Esophagus (tissue), 2 donors: ENCODE measurements at regions not wholly inside any gene's neighbourhood (a gene's known extent, or its start where the extent isn't known, plus 50 kb on each side); places are given as distances from the start of the nearest gene placed in this dataset.
"Not testable (repeated sequence)": the region's sequence is repeated elsewhere in the genome, so short reads cannot be mapped to it uniquely, and the experiment has no call there.

Experiments used
- H3K27ac ChIP-seq, 2 donors: one replicate each; pipeline ENCODE4 v1.5.1; 2013; ENCODE audit warnings: low read depth in 2 of 2, mild to moderate bottlenecking in 2 of 2, inconsistent platforms in 1 of 2, low read length in 1 of 2, moderate library complexity in 1 of 2
- H3K27me3 ChIP-seq, 2 donors: one replicate each; pipeline ENCODE4 v1.6.1; 2013; ENCODE audit warnings: low read length in 2 of 2, control low read depth in 1 of 2, mild to moderate bottlenecking in 1 of 2; ENCODE audit not compliant: insufficient read depth in 2 of 2, control insufficient read depth in 1 of 2
- H3K36me3 ChIP-seq, 2 donors: one replicate each; pipeline ENCODE4 v1.6.1; 2013; ENCODE audit warnings: low read length in 1 of 2; ENCODE audit not compliant: control insufficient read depth in 2 of 2, insufficient read depth in 2 of 2
- H3K4me1 ChIP-seq, 2 donors: one replicate each; pipeline ENCODE4 v1.6.1; 2013; ENCODE audit warnings: low read length in 1 of 2; ENCODE audit not compliant: control insufficient read depth in 2 of 2, insufficient read depth in 2 of 2
- H3K4me3 ChIP-seq, 2 donors: one replicate each; pipeline ENCODE4 v1.5.1; 2013; ENCODE audit warnings: low read length in 2 of 2, mild to moderate bottlenecking in 2 of 2, low read depth in 1 of 2, moderate library complexity in 1 of 2
- H3K9me3 ChIP-seq, 2 donors: one replicate each; pipeline ENCODE4 v1.6.1; 2013; ENCODE audit warnings: mild to moderate bottlenecking in 2 of 2, low read depth in 1 of 2, low read length in 1 of 2, moderate library complexity in 1 of 2; ENCODE audit not compliant: control insufficient read depth in 2 of 2, insufficient read depth in 1 of 2
- WGBS, 2 donors: extraction: QIAGEN DNeasy Blood & Tissue Kit; methylation state at CpG; one replicate each; pipeline ENCODE4 v1.1.7; 2013; 5-methylcytosine and 5-hydroxymethylcytosine counted together
- donor health status: healthy with polysubstance abuse.
- donor health status: Bipolar disorder and iron deficiency.

DNA sequence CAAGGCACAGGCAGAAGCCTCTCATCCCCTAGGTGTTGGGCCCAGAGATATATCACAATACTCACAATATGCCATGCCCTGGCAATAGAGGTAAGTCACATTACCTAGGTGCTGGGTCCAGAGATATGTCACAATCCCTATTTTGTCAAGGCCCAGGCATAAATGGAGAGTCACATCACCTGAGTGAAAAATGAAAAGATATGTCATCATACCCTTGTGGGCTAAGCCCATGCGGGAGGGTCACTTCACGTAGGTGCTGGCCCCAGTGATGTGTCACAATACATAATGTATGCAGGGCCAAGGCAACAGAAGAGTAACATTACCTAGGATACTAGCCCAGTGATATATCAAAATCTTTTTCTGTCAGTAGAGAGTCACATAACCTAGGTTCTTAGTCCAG is 127.0 kb downstream of the ZNF675 start:
- no peaks in the 10 kb centered on the region for H3K9me3 ChIP-seq
- H3K4me3 ChIP-seq, result no peak overlapping the region
- WGBS, 2 donors, result 91 to 93% methylated on average over 2 of the region's 2 CpGs
- H3K4me1 ChIP-seq, result peaks cover 0 to under 1% of the 10 kb centered on the region in 2 donors
- H3K27me3 ChIP-seq, result no peaks in the 10 kb centered on the region
- no peak overlapping the region for H3K27ac ChIP-seq
- no peaks in the 10 kb centered on the region for H3K36me3 ChIP-seq

GRCh38 chr19:23558541-23558940 is 128.5 kb downstream of the ZNF675 start:
- H3K4me1 ChIP-seq, result no peaks in the 10 kb centered on the region
- H3K9me3 ChIP-seq, result no peaks in the 10 kb centered on the region
- no peaks in the 10 kb centered on the region for H3K27me3 ChIP-seq
- H3K4me3 ChIP-seq, result no peak overlapping the region
- H3K27ac ChIP-seq, result no peak overlapping the region
- WGBS, 2 donors, result 74 to 78% methylated on average over 4 of the region's 4 CpGs
- no peaks in the 10 kb centered on the region for H3K36me3 ChIP-seq

DNA sequence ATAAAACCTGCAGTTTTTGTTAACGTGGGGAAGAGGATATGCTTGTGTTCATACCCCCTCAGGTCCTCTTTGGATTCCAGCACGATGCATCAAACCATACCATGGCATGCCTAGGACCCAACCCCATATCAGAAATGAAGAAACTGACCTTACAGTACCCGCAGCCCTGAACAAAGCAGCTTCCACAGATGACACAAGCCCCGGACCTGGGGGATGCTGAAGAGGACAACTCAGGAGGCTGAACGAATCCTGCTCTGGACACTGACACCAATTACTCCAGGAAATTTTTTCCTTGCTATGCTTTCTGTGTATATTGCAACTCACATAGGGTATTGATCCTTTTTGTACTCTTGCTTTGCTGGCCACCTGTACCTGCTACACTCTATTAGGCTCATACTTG is 129.6 kb downstream of the ZNF675 start:
- Histone ChIP-seq H3K36me3 (no peaks in the 10 kb centered on the region), H3K4me1 (no peaks in the 10 kb centered on the region), H3K4me3 (no peak overlapping the region), H3K9me3 (no peaks in the 10 kb centered on the region), H3K27ac (no peak overlapping the region), H3K27me3 (no peaks in the 10 kb centered on the region)
- 82 to 85% methylated on average over 5 of the region's 5 CpGs for WGBS, 2 donors

DNA sequence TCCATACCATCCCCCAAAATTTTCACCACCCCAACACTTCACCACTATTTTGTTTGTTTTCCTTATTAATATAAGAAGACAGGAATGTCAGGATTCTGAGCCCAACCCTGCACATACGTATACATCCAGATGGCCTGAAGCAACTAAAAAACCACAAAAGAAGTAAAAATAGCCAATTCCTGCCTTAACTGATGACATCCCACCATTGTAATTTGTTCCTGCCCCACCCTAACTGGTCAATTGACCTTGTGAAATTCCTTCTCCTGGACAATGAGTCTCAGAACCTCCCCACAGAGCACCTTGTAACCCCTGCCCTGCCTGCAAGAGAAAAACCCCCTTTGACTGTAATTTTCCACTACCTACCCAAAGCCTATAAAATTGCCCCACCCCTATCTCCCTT is 132.5 kb downstream of the ZNF675 start:
- 45% methylated on average over 1 of the region's 1 CpG for WGBS, 2 donors
- Histone ChIP-seq H3K9me3 (no peaks in the 10 kb centered on the region), H3K4me3 (no peak overlapping the region), H3K4me1 (no peaks in the 10 kb centered on the region), H3K27ac (no peak overlapping the region), H3K27me3 (no peaks in the 10 kb centered on the region), H3K36me3 (no peaks in the 10 kb centered on the region)

- H3K27ac ChIP-seq, result peak overlapping the region in 1 of 2 donors; percentile 23
- not testable (repeated sequence) for H3K9me3 ChIP-seq, H3K27me3 ChIP-seq, H3K4me1 ChIP-seq, H3K36me3 ChIP-seq, H3K4me3 ChIP-seq
- 52 to 53% methylated on average over 2 of the region's 2 CpGs for WGBS, 2 donors
These were observed 136.9 kb downstream of the ZNF675 start for GRCh38 chr19:23550102-23550501.

DNA sequence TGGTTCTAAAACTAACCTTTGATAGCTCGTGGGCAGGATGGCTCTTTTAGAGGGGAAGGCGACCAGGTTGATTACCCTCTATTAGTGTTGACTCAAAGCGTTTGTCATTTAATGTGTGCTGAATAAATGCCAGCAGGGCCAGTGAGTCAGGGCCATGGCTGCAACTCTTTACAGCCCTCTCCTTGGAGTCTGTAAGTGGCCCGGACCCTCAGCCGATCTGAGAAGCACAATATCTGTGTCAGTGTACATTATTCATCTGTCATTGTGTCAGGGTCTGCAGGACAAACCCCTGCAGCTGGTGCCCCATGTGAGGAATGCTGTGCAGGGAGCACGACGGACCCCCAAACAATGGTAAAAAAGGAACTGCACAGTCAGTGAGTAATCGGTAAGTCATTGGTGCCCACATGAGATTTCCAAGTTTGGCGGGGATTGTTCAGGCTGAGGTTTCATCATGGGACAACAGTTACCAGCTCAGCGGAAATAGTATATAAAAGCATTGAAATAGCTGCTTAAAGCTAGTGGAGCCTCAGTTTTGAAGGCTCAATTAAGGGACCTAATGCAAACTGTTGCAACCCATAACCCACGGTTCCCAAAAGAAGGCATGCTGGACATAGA is 139.1 kb downstream of the ZNF675 start:
- no peaks in the 10 kb centered on the region for H3K9me3 ChIP-seq
- 83 to 85% methylated on average over 11 of the region's 11 CpGs for WGBS, 2 donors
- H3K27ac ChIP-seq, result no peak overlapping the region
- peaks cover 0 to 4% of the 10 kb centered on the region in 2 donors for H3K4me1 ChIP-seq
- H3K27me3 ChIP-seq, result no peaks in the 10 kb centered on the region
- H3K36me3 ChIP-seq, result no peaks in the 10 kb centered on the region
- H3K4me3 ChIP-seq, result no peak overlapping the region

DNA sequence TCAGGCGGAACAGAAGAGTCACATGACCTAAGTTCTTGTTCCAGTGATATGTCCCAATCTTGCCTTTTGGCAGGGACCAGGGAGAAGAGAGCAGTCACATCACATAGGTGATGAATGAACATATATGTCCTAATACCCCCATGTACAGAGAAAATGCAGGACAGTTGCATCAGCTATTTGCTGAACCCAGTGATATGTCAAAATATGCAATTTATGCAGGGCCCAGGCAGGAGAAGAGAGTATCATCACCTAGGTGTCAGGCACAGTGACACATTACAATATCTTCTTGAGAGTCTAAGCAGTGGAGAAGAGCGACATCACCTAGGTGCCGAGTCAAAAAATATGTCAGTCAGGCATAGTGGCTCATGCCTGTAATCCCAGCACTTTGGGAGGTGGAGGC is 139.9 kb downstream of the ZNF675 start:
- no peak overlapping the region for H3K4me3 ChIP-seq
- no peak overlapping the region for H3K27ac ChIP-seq
- no peaks in the 10 kb centered on the region for H3K36me3 ChIP-seq
- WGBS, 2 donors, result 79 to 81% methylated on average over 3 of the region's 3 CpGs
- H3K9me3 ChIP-seq, result no peaks in the 10 kb centered on the region
- H3K4me1 ChIP-seq, result peaks cover 0 to 4% of the 10 kb centered on the region in 2 donors
- no peaks in the 10 kb centered on the region for H3K27me3 ChIP-seq

DNA sequence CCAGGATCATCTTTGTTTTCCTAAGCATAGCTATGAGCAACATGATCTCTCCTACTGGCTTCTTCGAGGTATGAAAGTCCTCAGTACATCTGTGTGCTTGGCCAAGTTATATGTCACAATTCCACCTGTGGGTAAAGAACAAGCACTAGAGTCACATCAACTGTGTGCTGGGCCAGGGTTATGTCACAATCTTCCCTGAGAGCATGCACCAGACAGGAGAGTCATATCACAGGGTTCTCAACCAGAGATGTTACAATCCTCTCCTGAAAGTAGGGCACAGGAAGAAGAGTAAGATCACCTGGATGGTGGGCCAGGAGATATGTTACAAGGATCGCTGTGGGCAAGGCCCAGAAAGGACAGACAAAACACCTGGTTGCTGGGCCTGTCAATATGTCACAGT is 143.7 kb downstream of the ZNF675 start:
- no peak overlapping the region for H3K27ac ChIP-seq
- H3K27me3 ChIP-seq, result no peaks in the 10 kb centered on the region
- no peaks in the 10 kb centered on the region for H3K9me3 ChIP-seq
- H3K4me1 ChIP-seq, result no peaks in the 10 kb centered on the region
- WGBS, 2 donors, result 71% methylated on average over 2 of the region's 2 CpGs
- H3K4me3 ChIP-seq, result no peak overlapping the region
- no peaks in the 10 kb centered on the region for H3K36me3 ChIP-seq

DNA sequence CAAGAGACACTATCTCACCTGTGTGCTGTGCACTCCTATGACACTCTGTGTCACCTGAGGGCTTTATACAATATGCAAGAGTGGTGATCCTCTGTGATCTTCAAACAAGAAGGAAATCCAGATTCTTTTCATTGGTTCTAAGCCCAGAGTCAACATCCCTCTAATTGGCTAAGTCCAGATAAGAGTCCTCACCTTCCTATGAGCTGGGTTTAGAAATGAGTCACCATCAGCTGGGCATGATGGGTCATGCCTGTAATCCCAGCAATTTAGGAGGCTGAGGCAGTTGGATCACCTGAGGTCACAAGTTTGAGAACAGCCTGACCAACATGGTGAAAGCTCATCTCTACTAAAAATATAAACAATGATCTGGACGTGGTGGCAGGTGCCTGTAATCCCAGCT is 144.4 kb downstream of the ZNF675 start:
- H3K4me3 ChIP-seq, result no peak overlapping the region
- H3K4me1 ChIP-seq, result no peaks in the 10 kb centered on the region
- no peaks in the 10 kb centered on the region for H3K27me3 ChIP-seq
- no peaks in the 10 kb centered on the region for H3K36me3 ChIP-seq
- H3K27ac ChIP-seq, result no peak overlapping the region
- 33 to 47% methylated on average over 1 of the region's 1 CpG for WGBS, 2 donors
- no peaks in the 10 kb centered on the region for H3K9me3 ChIP-seq

DNA sequence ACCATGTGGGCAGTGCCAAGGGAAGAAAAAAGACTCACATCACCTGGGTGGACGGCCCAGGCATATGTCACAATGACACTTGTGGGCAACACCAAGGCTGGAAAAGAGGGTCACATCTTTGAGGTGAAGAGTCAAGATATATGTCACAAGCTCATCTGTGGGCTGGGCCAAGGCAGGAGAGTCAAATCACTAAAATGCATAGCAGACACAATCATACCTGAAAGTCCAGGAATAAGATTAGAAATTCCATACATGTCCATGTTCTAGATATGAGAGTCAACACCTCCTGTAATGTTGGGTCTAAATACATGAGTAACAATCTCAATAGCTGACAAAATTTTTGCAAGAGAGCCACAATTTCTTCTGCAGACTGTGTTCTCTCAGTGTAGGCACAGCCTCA is 145.0 kb downstream of the ZNF675 start:
- no peaks in the 10 kb centered on the region for H3K36me3 ChIP-seq
- no peaks in the 10 kb centered on the region for H3K4me1 ChIP-seq
- no peaks in the 10 kb centered on the region for H3K9me3 ChIP-seq
- no peak overlapping the region for H3K27ac ChIP-seq
- H3K27me3 ChIP-seq, result no peaks in the 10 kb centered on the region
- no peak overlapping the region for H3K4me3 ChIP-seq
- WGBS, 2 donors, result 74 to 82% methylated on average over 1 of the region's 1 CpG
